WTC11 (cell line): ENCODE measurements at regions not wholly inside any gene's neighbourhood (a gene's known extent, or its start where the extent isn't known, plus 50 kb on each side); places are given as distances from the start of the nearest gene placed in this dataset.

ENCODE experiments used
- ESRRA ChIP-seq: sonication (generic); formaldehyde crosslinking; IDR thresholded peaks from 2 replicates; pipeline ENCODE4 v1.8.1; 2022; ENCODE audit warnings: mild to moderate bottlenecking, missing genetic modification reagents, borderline replicate concordance
- HMGA2 ChIP-seq: fragments of 250-450 bp; sonication (Bioruptor Pico); IDR thresholded peaks from 2 replicates; pipeline ENCODE4 v1.4.0; 2021; ENCODE audit warnings: mild to moderate bottlenecking, moderate library complexity
- NFYB ChIP-seq: sonication (generic); formaldehyde crosslinking; conservative IDR thresholded peaks from 2 replicates; pipeline ENCODE4 v1.8.0; 2022; ENCODE audit warnings: low read depth, missing genetic modification reagents
- PRRX2 ChIP-seq: fragments of 250-450 bp; sonication (Bioruptor Pico); IDR thresholded peaks from 2 replicates; pipeline ENCODE4 v1.8.0; 2021; ENCODE audit warnings: mild to moderate bottlenecking
- RELA ChIP-seq: sonication (generic); formaldehyde crosslinking; IDR thresholded peaks from 2 replicates; pipeline ENCODE4 v1.8.1; 2022; ENCODE audit warnings: missing genetic modification reagents, mild to moderate bottlenecking, borderline replicate concordance
- SMAD3 ChIP-seq: sonication (generic); formaldehyde crosslinking; IDR thresholded peaks from 2 replicates; pipeline ENCODE4 v1.8.0; 2022; ENCODE audit warnings: missing genetic modification reagents, mild to moderate bottlenecking, borderline replicate concordance
- TP53 ChIP-seq: sonication (generic); formaldehyde crosslinking; IDR thresholded peaks from 2 replicates; pipeline ENCODE4 v1.8.1; 2023; ENCODE audit warnings: mild to moderate bottlenecking, missing genetic modification reagents
- ZNF121 ChIP-seq: sonication (generic); formaldehyde crosslinking; IDR thresholded peaks from 2 replicates; pipeline ENCODE4 v1.8.0; 2023; ENCODE audit warnings: missing genetic modification reagents
- TF ChIP-seq, protein P1 (sequence below): sonication (generic); formaldehyde crosslinking; IDR thresholded peaks from 2 replicates; pipeline ENCODE4 v1.8.0; 2022; ENCODE audit warnings: missing genetic modification reagents
- TF ChIP-seq, protein P2 (sequence below): sonication (generic); formaldehyde crosslinking; IDR thresholded peaks from 2 replicates; pipeline ENCODE4 v1.8.1; 2022; ENCODE audit warnings: low read depth, missing genetic modification reagents, borderline replicate concordance
- TF ChIP-seq, protein P3 (sequence below): fragments of 200-600 bp; IDR thresholded peaks from 2 replicates; pipeline ENCODE4 v1.8.0; 2022; ENCODE audit warnings: antibody characterized with exemption
- TF ChIP-seq, protein P4 (sequence below): fragments of 250-450 bp; sonication (Bioruptor Pico); IDR thresholded peaks from 2 replicates; pipeline ENCODE4 v1.8.0; 2021; ENCODE audit warnings: mild to moderate bottlenecking
- TF ChIP-seq, protein P5 (sequence below): sonication (generic); formaldehyde crosslinking; conservative IDR thresholded peaks from 2 replicates; pipeline ENCODE4 v1.8.1; 2022; ENCODE audit warnings: mild to moderate bottlenecking, missing genetic modification reagents
- TF ChIP-seq, protein P6 (sequence below): sonication (generic); formaldehyde crosslinking; IDR thresholded peaks from 2 replicates; pipeline ENCODE4 v1.8.0; 2022; ENCODE audit warnings: mild to moderate bottlenecking, missing genetic modification reagents

DNA sequence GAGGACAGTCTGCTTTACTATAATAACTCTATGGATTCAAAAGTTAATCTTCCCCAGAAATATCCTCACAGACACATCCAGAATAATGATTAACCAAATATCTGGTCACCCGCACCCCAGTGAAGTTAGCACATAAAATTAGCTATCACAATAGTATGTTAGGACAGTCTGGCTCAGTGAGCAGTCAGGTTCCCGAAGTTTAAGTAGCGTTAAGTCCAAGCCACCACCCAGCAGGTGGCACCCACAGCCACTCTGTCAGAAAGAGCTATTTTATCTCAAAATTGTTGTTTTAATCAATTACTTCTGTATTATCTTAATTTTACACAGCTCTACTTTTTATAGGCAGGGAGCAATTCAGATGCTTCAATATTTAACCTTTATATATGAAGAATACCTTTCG lies 537.5 kb downstream of the MBD2 start:
- TF ChIP-seq PRRX2 = no peak
- TF ChIP-seq, protein P1, sequence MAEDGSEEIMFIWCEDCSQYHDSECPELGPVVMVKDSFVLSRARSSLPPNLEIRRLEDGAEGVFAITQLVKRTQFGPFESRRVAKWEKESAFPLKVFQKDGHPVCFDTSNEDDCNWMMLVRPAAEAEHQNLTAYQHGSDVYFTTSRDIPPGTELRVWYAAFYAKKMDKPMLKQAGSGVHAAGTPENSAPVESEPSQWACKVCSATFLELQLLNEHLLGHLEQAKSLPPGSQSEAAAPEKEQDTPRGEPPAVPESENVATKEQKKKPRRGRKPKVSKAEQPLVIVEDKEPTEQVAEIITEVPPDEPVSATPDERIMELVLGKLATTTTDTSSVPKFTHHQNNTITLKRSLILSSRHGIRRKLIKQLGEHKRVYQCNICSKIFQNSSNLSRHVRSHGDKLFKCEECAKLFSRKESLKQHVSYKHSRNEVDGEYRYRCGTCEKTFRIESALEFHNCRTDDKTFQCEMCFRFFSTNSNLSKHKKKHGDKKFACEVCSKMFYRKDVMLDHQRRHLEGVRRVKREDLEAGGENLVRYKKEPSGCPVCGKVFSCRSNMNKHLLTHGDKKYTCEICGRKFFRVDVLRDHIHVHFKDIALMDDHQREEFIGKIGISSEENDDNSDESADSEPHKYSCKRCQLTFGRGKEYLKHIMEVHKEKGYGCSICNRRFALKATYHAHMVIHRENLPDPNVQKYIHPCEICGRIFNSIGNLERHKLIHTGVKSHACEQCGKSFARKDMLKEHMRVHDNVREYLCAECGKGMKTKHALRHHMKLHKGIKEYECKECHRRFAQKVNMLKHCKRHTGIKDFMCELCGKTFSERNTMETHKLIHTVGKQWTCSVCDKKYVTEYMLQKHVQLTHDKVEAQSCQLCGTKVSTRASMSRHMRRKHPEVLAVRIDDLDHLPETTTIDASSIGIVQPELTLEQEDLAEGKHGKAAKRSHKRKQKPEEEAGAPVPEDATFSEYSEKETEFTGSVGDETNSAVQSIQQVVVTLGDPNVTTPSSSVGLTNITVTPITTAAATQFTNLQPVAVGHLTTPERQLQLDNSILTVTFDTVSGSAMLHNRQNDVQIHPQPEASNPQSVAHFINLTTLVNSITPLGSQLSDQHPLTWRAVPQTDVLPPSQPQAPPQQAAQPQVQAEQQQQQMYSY (CRISPR knock-in tag) = no peak
- TF ChIP-seq, protein P2, sequence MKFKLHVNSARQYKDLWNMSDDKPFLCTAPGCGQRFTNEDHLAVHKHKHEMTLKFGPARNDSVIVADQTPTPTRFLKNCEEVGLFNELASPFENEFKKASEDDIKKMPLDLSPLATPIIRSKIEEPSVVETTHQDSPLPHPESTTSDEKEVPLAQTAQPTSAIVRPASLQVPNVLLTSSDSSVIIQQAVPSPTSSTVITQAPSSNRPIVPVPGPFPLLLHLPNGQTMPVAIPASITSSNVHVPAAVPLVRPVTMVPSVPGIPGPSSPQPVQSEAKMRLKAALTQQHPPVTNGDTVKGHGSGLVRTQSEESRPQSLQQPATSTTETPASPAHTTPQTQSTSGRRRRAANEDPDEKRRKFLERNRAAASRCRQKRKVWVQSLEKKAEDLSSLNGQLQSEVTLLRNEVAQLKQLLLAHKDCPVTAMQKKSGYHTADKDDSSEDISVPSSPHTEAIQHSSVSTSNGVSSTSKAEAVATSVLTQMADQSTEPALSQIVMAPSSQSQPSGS (CRISPR knock-in tag) = no peak
- TF ChIP-seq NFYB = no peak
- TF ChIP-seq, protein P3, sequence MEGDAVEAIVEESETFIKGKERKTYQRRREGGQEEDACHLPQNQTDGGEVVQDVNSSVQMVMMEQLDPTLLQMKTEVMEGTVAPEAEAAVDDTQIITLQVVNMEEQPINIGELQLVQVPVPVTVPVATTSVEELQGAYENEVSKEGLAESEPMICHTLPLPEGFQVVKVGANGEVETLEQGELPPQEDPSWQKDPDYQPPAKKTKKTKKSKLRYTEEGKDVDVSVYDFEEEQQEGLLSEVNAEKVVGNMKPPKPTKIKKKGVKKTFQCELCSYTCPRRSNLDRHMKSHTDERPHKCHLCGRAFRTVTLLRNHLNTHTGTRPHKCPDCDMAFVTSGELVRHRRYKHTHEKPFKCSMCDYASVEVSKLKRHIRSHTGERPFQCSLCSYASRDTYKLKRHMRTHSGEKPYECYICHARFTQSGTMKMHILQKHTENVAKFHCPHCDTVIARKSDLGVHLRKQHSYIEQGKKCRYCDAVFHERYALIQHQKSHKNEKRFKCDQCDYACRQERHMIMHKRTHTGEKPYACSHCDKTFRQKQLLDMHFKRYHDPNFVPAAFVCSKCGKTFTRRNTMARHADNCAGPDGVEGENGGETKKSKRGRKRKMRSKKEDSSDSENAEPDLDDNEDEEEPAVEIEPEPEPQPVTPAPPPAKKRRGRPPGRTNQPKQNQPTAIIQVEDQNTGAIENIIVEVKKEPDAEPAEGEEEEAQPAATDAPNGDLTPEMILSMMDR = no peak
- TF ChIP-seq ZNF121 = no peak
- TF ChIP-seq, protein P4, sequence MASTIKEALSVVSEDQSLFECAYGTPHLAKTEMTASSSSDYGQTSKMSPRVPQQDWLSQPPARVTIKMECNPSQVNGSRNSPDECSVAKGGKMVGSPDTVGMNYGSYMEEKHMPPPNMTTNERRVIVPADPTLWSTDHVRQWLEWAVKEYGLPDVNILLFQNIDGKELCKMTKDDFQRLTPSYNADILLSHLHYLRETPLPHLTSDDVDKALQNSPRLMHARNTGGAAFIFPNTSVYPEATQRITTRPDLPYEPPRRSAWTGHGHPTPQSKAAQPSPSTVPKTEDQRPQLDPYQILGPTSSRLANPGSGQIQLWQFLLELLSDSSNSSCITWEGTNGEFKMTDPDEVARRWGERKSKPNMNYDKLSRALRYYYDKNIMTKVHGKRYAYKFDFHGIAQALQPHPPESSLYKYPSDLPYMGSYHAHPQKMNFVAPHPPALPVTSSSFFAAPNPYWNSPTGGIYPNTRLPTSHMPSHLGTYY = no peak
- TF ChIP-seq TP53 (CRISPR knock-in tag) = no peak
- TF ChIP-seq, protein P5, sequence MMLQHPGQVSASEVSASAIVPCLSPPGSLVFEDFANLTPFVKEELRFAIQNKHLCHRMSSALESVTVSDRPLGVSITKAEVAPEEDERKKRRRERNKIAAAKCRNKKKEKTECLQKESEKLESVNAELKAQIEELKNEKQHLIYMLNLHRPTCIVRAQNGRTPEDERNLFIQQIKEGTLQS (CRISPR knock-in tag) = no peak
- TF ChIP-seq HMGA2 (CRISPR knock-in tag) = no peak
- no peak for TF ChIP-seq ESRRA (CRISPR knock-in tag)
- TF ChIP-seq, protein P6, sequence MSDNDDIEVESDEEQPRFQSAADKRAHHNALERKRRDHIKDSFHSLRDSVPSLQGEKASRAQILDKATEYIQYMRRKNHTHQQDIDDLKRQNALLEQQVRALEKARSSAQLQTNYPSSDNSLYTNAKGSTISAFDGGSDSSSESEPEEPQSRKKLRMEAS (CRISPR knock-in tag) = no peak
- TF ChIP-seq RELA (CRISPR knock-in tag) = no peak
- TF ChIP-seq SMAD3 (CRISPR knock-in tag) = no peak
